Sigmoid colon (tissue), 6 donors: ENCODE measurements at regions not wholly inside any gene's neighbourhood (a gene's known extent, or its start where the extent isn't known, plus 50 kb on each side); places are given as distances from the start of the nearest gene placed in this dataset.

Source experiments
- DNase-seq: peaks from one replicate; pipeline ENCODE4 v3.0.0-alpha.2; 2019
- H3K27ac ChIP-seq, 4 donors: fragments of 200-600 bp; sonication (generic); one replicate each; pipeline ENCODE4 v1.5.1; 2016 to 2019; ENCODE audit warnings: mild to moderate bottlenecking in 1 of 4
- H3K27me3 ChIP-seq, 3 donors: fragments of 200-600 bp; sonication (generic); one replicate each; pipeline ENCODE4 v1.5.1; 2019; ENCODE audit warnings: mild to moderate bottlenecking in 1 of 3
- H3K36me3 ChIP-seq, 4 donors: fragments of 200-600 bp; sonication (generic); one replicate each; pipeline ENCODE4 v1.5.1; 2016 to 2019
- H3K4me1 ChIP-seq, 4 donors: fragments of 200-600 bp; sonication (generic); one replicate each; pipeline ENCODE4 v1.5.1; 2017 to 2019
- H3K4me3 ChIP-seq, 4 donors: fragments of 200-600 bp; sonication (generic); one replicate each; pipeline ENCODE4 v1.5.1; 2017 to 2019; ENCODE audit warnings: mild to moderate bottlenecking in 2 of 4, moderate library complexity in 1 of 4
- H3K9me3 ChIP-seq, 4 donors: fragments of 200-600 bp in 3 of 4; sonication (generic) in 3 of 4; one replicate each; pipeline versions ENCODE4 v1.5.1 to v1.6.1; 2013 to 2019
- EP300 ChIP-seq, 4 donors: sonication (generic); formaldehyde crosslinking; IDR thresholded peaks; one replicate each; pipeline ENCODE4 v1.6.1; 2017; ENCODE audit warnings: antibody characterized with exemption in 4 of 4
- POLR2A ChIP-seq, 2 donors: fragments of 450-650 bp; IDR thresholded peaks; one replicate each; pipeline ENCODE4 v1.6.1; 2016; ENCODE audit warnings: antibody characterized with exemption in 2 of 2, mild to moderate bottlenecking in 2 of 2, moderate library complexity in 2 of 2
- POLR2AphosphoS5 ChIP-seq, 4 donors: sonication (generic); formaldehyde crosslinking; IDR thresholded peaks; one replicate each; pipeline ENCODE4 v1.6.1; 2017; ENCODE audit warnings: antibody characterized with exemption in 4 of 4
- WGBS, 2 donors: extraction: QIAGEN DNeasy Blood & Tissue Kit; methylation state at CpG; one replicate each; pipeline ENCODE4 v1.1.7; 2013; 5-methylcytosine and 5-hydroxymethylcytosine counted together
- intact Hi-C: fragments of 100-400 bp; cut with DNase I; formaldehyde crosslinking; loops from one replicate; pipeline ENCODE4 v1.15.1; 2023
- TF ChIP-seq, protein P1 (sequence below), 4 experiments: fragments of 450-650 bp in 3 of 4; fragments of 200-600 bp in 1 of 4; IDR thresholded peaks; one replicate each; pipeline ENCODE4 v1.5.1; 2016 to 2019; ENCODE audit warnings: antibody characterized with exemption in 4 of 4, mild to moderate bottlenecking in 3 of 4, moderate library complexity in 2 of 4
- donor health status: healthy with polysubstance abuse.
- donor health status: healthy.

DNA sequence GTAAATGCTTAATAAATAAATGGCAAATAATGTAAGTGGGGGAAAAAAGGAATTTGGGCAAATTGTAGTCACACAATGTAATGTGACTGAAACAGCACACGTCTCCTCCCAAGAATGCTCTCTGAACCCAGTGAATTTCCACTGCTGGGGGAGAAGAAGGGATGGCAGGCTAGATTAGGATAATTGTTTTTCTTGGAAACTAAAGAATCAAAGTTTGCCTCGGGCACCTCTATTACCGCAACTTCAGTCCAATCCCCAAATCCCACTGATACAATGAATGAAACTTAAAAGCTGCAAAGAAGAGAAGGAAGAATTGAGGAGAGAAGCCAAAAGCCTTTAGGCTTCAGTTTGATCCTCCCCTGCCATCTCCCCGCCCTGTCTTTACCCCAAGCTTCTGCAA, 423.2 kb upstream of the PAPPA start:
- no peak overlapping the region for H3K4me3 ChIP-seq
- H3K27me3 ChIP-seq, result no peaks in the 10 kb centered on the region
- TF ChIP-seq, protein P1, sequence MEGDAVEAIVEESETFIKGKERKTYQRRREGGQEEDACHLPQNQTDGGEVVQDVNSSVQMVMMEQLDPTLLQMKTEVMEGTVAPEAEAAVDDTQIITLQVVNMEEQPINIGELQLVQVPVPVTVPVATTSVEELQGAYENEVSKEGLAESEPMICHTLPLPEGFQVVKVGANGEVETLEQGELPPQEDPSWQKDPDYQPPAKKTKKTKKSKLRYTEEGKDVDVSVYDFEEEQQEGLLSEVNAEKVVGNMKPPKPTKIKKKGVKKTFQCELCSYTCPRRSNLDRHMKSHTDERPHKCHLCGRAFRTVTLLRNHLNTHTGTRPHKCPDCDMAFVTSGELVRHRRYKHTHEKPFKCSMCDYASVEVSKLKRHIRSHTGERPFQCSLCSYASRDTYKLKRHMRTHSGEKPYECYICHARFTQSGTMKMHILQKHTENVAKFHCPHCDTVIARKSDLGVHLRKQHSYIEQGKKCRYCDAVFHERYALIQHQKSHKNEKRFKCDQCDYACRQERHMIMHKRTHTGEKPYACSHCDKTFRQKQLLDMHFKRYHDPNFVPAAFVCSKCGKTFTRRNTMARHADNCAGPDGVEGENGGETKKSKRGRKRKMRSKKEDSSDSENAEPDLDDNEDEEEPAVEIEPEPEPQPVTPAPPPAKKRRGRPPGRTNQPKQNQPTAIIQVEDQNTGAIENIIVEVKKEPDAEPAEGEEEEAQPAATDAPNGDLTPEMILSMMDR (IDR thresholded peaks at IDR 0.05), result no peak
- TF ChIP-seq POLR2AphosphoS5 (IDR thresholded peaks at IDR 0.05) (no peak), EP300 (IDR thresholded peaks at IDR 0.05) (no peak), POLR2A (IDR thresholded peaks at IDR 0.05) (no peak)
- 70 to 85% methylated on average over 4 of the region's 4 CpGs for WGBS, 2 donors
- no peak for DNase-seq
- no peak overlapping the region for H3K27ac ChIP-seq
- intact Hi-C loops, result no loop called here
- H3K36me3 ChIP-seq, result no peaks in the 10 kb centered on the region
- H3K4me1 ChIP-seq, result no peaks in the 10 kb centered on the region
- H3K9me3 ChIP-seq, result peaks cover 0 to 4% (median 0%) of the 10 kb centered on the region in 4 donors

- Histone ChIP-seq H3K4me1 (no peaks in the 10 kb centered on the region), H3K9me3 (peaks cover 0 to 4% (median 0%) of the 10 kb centered on the region in 4 donors), H3K36me3 (no peaks in the 10 kb centered on the region), H3K27me3 (no peaks in the 10 kb centered on the region), H3K27ac (no peak overlapping the region), H3K4me3 (no peak overlapping the region)
- intact Hi-C loops, result no loop called here
- WGBS, 2 donors, result 46 to 62% methylated on average over 1 of the region's 1 CpG
- TF ChIP-seq POLR2AphosphoS5 (IDR thresholded peaks at IDR 0.05) (no peak), POLR2A (IDR thresholded peaks at IDR 0.05) (no peak), EP300 (IDR thresholded peaks at IDR 0.05) (no peak)
- TF ChIP-seq, protein P1 (IDR thresholded peaks at IDR 0.05), result no peak
- no peak for DNase-seq
Measured at GRCh38 chr9:115730845-115731244, 422.7 kb upstream of the PAPPA start.

DNA sequence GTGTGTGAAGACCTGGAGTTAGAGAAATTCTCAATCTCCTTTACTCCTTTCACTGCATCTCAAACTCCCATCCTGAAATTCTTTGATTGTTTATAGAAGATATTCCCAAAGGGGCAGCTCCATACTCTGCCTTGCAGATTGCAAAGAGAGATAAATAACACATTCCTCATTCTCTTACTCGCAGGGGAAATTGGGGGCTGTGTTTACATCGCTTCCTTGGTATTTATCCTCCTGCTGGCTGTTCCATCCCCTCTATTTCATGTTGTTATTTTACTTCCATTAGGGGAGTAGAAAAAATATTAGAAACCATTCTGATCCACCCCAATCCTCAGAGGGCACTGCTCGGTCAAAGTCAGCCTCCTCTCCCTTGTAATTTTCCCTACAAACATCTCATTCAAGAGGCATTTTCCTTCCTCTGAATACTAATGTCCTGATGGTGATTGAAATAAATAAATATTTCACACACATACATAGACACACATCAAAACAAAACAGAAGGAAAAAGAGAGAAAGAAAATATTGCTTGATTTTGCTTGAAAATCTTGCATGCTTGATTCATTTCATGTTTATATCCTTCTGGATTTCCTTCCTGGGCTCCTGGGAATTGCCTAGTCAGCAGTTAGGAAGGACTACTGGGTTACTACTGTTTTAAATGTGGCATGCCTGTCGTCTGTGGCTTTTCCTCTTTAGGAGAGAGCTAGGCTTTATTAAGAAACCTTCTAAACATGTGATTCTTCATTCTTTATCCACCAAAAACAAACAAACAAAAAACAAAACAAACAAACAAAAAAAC, 420.1 kb upstream of the PAPPA start:
- H3K9me3 ChIP-seq, result peaks cover 0 to 4% (median 0%) of the 10 kb centered on the region in 4 donors

DNA sequence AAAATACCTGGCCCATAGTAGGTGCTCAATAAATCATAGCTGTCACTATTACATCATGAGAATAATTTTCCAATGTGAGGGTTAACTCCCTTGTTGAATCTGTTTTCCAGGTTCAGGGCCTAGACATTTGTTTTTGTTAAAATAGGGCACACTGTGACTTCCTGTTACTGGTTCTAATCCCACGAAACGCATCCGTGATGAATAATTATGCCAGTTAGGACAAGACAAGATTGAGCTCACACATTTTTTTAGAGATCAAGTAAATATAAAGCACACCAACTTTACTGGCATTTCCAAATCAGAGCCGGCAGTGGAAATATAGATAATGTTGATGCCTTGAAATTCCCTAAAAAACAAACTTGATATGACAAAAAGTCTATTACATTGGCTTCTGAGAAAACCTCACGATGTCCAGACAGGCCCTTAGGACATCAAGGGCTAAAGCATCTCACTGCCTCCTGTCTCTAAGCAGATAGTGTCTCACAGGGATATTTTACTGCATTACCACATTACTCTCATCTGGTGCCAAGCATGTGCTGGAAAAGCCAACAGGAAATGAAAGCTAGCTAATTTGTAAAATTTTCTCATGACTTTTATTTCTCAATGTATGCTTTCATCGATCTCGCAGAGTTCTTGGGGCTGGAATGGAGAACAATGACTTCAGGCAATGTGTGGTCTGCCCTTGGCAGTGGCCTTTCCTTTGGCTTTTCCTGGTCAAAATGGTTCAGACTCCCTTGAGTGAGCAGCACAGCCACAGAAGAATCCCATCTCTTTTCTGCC, 414.3 kb upstream of the PAPPA start:
- H3K4me1 ChIP-seq, result no peaks in the 10 kb centered on the region
- H3K9me3 ChIP-seq, result no peaks in the 10 kb centered on the region
- TF ChIP-seq POLR2AphosphoS5 (IDR thresholded peaks at IDR 0.05) (no peak), POLR2A (IDR thresholded peaks at IDR 0.05) (no peak), EP300 (IDR thresholded peaks at IDR 0.05) (no peak)
- TF ChIP-seq, protein P1 (IDR thresholded peaks at IDR 0.05), result no peak
- H3K4me3 ChIP-seq, result no peak overlapping the region
- no peak for DNase-seq
- H3K36me3 ChIP-seq, result no peaks in the 10 kb centered on the region
- WGBS, 2 donors, result 86 to 88% methylated on average over 7 of the region's 7 CpGs
- no peak overlapping the region for H3K27ac ChIP-seq
- H3K27me3 ChIP-seq, result no peaks in the 10 kb centered on the region
- intact Hi-C loops, result no loop called here

More for the DNA sequence above, 420.1 kb upstream of the PAPPA start:
- DNase-seq, result no peak
- Histone ChIP-seq H3K4me1 (no peaks in the 10 kb centered on the region), H3K27me3 (no peaks in the 10 kb centered on the region), H3K36me3 (no peaks in the 10 kb centered on the region), H3K4me3 (no peak overlapping the region), H3K27ac (no peak overlapping the region)
- TF ChIP-seq POLR2AphosphoS5 (IDR thresholded peaks at IDR 0.05) (no peak), EP300 (IDR thresholded peaks at IDR 0.05) (no peak), POLR2A (IDR thresholded peaks at IDR 0.05) (no peak)
- TF ChIP-seq, protein P1 (IDR thresholded peaks at IDR 0.05), result no peak
- 30 to 35% methylated on average over 4 of the region's 4 CpGs for WGBS, 2 donors
- intact Hi-C loops, result no loop called here
